ENCODE measurements at regions not wholly inside any gene's neighbourhood (a gene's known extent, or its start where the extent isn't known, plus 50 kb on each side); places are given as distances from the start of the nearest gene placed in this dataset.
A peak's percentile ranks its signal among the peaks of the same experiment; 100 is the strongest.
"Not testable (repeated sequence)": the region's sequence is repeated elsewhere in the genome, so short reads cannot be mapped to it uniquely, and the experiment has no call there.

DNA sequence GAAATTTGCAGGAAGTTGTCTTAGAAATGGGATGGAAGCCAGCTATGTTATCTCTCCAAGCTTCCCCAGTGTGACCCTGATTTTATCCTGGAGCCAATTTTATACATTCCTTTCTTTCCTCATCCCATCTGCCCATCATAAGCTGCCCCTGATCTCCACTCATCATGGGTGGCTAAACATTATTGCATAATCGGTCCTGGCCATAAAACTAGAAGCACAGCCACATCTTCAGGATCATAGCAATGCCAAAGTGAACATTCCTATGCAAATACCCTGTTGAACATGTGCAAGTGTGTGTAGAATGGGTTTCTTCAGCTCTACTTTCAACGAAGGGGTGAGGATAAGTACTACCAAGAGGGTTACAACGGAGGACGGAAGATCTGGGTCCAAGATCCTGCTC lies 50.6 kb upstream of the COG2 start:
- DNase-seq (ENCODE audit: low read depth in 3 of 3, low spot score in 2 of 3), result no peak

DNA sequence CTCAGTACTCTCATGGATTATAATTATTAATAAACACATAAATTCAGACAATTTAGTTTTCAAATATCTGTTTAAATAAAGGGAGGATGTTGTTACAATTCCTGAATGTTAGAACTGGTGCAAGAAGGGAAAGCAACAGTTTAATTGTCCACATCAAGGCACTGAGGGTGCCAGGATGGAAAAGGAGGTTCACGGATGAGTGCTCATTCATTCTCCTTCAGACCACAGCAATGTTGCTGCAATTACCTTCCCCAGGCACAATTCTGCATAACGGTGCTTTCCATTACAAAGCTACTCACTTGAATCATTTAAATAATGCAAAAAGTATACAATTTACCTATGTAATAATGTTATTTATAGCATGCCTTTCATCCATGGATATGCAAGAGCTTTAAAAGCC lies 52.3 kb upstream of the COG2 start:
- DNase-seq (ENCODE audit: low read depth in 3 of 3, low spot score in 2 of 3), result no peak

DNA sequence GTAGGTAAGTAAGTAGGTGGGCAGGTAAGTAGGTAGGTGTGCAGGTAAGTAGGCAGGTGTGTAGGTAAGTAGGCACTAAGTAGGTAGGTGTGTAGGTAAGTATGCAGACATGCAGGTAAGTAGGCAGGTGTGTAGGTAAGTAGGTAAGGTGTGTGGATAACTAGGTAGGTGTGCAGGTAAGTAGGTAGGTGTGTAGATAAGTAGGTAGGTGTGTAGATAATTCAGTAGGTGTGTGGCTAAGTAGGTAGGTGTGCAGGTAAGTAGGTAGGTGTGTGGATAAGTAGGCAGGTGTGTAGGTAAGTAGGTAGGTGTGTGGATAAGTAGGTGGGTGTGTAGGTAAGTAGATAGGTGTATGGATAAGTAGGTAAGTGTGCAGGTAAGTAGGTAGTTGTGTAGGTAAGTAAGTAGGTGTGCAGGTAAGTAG lies 53.9 kb upstream of the COG2 start:
- no peak for DNase-seq (ENCODE audit: low read depth in 3 of 3, low spot score in 2 of 3)

DNA sequence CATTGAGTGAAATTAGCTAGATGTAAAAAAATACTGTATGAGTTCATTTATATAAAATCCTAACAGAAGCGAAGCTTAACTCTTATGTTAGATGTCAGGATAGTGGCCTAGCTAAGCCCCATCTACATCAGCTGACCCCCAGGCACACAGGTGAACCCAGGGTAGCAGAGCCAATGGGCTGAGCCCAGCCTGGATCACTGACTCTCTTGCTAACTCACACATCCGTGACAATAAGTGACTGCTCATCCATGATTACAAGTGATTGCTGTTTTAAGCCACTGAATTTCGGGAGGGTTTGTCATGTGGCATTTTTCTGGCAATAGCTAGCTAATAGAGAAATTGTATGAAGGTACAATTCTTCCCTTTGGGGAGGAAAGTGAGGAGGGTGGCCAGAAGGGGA lies 55.2 kb upstream of the COG2 start:
- DNase-seq (ENCODE audit: low read depth in 3 of 3, low spot score in 2 of 3), result no peak

DNA sequence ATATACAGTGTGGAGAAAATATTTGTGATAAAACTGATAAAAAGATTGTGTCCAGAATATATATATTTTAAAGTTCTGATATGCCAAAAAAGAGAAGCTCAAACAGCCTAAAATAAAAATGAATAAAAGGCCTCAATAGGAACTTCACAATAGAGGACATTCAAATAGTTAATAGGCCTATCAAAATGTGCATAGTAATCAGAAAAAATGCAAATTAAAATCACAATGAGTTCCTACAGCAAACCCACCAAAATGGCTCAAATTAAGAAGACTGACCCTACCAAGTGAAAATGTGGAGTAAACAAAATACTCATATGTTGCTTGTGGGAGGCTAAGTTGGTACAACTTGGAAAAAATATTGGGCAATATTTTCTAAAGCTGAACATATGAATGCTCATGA lies 57.6 kb upstream of the COG2 start:
- DNase-seq (ENCODE audit: low read depth in 3 of 3, low spot score in 2 of 3), result no peak

DNA sequence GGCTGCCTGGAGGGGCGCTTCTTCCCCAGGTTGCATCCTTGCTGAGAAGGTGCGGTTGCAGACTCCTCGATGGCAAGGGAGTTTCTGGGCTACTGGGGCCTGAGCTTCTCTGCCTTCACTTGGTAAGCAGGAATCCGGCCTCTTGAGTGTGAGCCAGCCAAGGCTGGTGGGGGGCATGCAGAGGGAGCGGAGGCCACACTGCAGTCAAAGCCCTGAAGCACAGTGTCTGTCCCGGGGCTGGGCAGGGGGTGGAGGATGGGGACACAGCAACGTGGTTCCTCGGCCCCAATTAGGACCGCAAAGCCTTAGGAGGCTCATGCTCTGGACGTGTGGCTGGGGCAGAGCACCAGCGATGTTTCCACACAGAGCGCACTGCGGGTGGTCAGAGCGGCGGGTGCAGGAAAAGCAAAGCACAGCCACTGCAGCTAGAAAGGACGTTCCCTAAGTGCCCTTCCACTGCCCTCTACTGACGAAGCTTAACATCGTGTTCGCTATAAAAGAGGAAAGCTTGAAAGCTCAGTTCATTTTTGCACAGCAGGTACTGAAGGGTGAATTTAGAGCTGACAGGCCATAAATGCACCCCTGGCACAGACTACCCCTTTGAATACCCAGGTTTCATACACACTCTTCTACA lies 60.7 kb upstream of the COG2 start:
- no peak for DNase-seq (ENCODE audit: low read depth in 3 of 3, low spot score in 2 of 3)

DNA sequence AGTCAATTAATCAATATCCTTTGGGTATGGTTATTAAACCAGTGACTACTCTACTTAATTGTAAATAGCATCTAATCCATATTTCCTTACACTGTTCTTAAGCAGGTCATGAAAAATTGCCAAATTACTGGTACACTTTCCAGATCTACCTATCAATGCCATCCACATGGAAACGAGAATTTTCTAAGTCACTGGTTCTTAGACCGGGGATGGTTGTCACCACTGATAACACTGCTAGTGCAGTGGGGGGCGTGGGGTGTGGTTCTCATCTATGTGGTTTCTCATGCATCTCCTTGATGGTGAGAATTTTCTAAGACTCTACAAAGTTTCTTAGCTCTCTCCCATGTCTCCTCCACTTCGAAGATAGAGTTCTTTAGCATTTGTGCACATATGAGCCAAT lies 63.7 kb upstream of the COG2 start:
- DNase-seq (ENCODE audit: low read depth in 3 of 3, low spot score in 2 of 3), result no peak

DNA sequence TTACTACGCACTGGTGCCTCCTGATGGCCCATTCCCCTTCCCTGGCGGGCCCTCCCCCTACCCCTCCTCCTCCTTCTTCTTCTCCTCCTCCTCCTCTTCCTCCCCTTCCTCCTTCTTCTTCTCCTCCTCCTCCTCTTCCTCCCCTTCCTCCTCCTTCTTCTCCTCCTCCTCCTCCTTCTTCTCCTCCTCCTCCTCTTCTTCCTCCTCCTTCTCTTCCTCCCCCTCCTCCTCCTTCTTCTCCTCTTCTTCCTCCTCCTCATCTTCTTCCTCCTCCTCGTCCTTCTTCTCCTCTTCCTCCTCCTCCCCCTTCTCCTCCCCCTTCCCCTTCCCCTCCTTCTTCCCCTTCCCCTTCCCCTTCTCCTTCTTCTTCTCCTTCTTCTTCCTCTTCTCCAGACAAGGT lies 64.7 kb upstream of the COG2 start:
- no peak for DNase-seq (ENCODE audit: low read depth in 3 of 3, low spot score in 2 of 3)

DNA sequence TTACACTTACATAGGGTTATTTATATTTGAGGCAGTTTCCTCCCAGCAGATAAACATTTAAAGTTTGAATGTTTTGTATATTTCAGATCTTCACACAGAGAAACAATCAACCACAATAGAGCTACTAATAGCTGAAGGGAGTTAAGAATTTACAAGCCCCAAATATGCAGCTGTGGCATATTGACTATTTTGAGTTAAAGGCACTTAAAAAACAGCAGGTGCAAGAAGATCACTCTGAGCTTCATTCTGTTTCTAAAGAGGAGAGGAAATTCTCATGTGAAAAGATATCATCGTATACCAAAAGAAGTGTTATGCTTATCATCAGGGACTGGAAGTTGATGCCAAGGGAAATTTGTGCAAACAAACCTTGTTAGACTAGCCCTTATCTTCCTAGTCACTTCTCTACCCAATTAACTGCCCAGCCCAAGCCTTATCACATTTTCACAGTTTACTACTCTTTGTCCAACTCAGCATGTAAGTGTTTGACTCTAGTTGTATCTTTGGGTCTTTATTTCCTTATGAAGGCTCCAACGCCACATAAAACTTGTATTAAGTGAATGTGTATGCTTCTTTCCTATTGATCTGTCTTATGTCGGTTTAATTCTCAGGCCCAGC lies 66.3 kb upstream of the COG2 start:
- DNase-seq (ENCODE audit: low read depth in 3 of 3, low spot score in 2 of 3), result no peak

DNA sequence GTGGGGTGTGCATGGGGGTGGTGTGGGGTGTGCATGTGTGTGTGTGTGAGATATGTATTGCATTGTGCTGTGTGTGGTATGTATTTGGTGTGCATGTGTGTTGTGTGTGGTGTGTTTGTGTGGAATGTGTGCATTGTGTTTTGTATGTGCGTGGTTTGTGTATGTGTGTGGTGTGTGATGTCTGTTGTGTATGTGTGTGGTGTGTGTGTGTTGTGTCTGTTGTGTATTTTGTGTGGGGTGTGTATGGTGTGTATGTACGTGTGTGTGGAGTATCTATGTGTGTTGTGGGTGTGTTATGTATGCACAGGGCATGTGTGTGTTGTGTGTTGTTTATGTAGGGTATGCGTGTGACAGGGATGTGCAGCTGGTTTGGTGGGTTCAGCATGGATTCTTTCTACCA lies 67.8 kb upstream of the COG2 start:
- no peak for DNase-seq (ENCODE audit: low read depth in 3 of 3, low spot score in 2 of 3)

DNA sequence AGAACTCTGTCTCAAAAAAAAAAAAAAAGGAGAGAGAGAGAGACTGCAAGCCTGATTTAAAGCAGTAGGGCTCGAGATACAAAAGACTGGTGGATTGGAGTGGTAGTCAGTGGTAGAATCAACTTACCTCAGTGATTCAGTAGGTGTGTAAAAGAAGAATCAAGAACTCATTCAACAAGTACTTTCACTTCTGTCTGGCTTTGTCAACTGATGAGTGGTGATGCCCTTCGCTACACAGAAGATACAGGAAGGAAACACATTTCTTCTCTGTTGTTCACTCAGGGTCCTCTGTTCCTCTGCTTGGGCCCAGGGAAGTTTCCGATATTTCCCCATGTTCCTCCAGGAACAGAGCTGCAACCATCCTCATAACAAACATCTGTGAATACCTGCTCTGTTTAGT lies 68.6 kb upstream of the COG2 start:
- no peak for DNase-seq (ENCODE audit: low read depth in 3 of 3, low spot score in 2 of 3)

DNA sequence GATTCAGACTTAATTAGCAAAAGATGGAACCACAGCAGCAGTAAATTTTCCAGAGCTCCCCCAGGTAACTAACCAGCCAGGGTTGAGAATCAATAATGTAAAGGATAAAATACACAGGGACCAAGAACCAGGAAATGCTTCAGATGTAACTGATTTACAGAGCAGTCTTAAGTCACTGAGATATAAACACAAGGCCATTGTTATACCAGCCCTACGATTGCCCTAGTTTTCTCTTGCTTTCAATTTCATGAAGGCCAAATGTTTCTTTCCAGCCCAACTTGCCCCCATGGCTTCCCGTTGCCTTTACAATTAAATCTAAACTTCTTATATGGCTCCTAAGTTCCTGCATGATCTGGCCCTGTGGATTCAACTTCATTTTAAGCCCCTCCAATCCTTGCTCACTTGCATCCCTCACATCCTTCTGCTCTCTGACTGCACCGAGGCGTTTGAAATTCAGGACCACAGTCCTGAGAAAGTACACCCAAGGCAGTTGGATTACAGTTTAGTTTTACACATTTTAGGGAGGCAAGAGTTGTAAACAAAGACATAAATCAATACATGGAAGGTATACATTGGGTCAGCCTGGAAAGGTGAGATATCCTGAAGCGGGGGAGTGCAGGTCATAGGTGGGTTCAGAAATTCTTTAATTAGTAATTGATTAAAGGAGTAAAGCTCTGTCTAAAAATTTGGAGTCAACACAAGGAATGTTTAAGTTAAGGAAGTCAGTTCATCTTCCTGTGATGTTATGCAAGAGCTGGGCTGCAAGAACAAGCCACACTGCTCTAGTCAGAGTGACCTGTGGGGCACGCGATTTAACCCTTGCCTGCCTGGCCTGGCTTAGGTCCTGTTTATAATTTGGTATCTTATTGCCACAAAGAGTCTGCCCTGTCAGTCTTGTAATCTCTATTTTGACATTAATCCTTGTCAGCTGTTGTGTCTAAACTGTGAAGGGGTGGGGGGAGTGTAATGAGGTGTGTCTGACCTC lies 69.9 kb upstream of the COG2 start:
- peak; percentile 29 to 50 (median 38) for DNase-seq (ENCODE audit: low read depth in 3 of 3, low spot score in 2 of 3)

DNA sequence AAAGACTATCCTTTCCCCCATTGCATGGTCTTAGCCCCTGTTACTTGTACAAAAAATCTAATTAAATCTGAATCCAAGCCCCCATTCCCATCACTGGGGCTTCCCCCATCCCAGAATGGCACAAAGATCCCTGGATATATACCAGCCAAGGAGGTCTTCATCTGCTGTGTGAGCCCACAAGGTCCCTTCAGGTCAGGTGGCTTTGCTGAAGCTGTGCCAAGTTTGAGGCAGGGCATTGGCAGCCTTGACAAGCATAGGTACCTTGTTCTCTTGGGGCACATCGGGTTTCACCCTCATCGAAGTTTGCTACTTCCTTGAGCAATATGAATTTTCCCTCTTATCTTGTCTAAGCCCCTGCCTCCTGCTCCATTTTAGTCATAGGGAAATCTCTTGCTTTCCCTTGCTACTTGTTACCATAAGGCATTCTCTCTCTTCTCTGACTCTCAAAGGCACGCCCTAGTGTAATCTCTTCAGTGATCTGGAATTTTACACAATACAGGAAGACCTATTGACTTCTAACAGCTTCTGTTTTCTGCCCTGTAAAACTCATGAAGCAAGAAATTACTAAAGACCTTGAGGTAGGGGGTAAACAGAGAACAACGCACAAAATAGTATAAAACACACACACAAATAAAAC lies 71.4 kb upstream of the COG2 start:
- no peak for DNase-seq (ENCODE audit: low read depth in 3 of 3, low spot score in 2 of 3)

DNA sequence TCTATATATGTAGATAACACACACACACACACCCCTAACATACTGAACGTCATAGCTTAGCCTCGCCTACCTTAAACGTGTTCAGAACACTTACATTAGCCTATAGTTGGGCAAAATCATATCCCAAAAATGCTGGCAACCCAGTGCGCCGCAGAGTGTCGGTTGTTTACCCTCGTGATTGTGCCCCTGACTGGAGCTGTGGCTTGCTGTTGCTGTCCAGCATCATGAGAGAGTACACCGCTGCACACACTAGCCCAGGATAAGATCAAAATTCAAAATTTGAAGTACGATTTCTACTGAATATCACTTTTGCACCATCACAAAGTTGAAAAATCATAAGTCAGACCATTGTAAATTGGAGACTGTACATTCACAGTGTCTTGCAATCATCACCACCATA lies 73.1 kb upstream of the COG2 start:
- DNase-seq (ENCODE audit: low read depth in 3 of 3, low spot score in 2 of 3), result no peak

DNA sequence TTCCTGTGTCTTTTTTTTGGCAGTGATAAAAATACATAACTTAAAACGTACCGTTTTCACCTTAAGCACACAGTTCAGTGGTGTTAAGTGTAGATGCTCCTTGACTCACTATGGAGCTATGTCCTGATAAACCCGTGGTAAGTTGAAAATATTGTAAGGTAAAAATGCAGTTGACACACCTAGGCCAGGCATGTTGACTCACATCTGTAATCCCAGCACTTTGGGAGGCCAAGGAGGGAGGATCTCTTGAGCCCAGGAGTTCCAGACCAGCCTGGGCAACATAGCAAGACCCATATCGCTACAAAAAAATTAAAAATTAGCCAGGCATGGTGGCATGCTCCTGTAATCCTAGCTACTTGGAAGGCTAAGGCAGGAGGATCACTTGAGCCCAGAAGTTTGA lies 73.6 kb upstream of the COG2 start:
- DNase-seq (ENCODE audit: low read depth in 3 of 3, low spot score in 2 of 3), result no peak

DNA sequence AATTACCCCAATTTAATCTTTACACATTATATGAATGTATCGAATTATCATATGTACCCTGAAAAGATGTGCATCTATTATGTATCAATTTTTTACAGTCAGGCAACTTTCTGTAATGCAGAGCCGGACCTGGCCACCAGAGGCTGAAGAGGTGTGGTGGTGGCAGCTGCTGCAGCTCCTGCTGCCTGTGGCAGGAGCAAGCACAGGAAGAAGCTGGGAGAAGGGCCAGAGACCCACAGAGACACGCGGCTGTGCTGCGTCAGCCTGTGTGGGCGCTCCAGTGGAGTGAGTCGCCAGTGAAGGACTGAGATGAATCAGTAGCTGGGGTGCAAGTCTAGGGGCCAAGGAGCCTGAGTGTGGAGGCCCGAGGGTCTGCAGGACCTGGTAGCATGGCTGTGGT lies 74.3 kb upstream of the COG2 start:
- no peak for DNase-seq (ENCODE audit: low read depth in 3 of 3, low spot score in 2 of 3)

DNA sequence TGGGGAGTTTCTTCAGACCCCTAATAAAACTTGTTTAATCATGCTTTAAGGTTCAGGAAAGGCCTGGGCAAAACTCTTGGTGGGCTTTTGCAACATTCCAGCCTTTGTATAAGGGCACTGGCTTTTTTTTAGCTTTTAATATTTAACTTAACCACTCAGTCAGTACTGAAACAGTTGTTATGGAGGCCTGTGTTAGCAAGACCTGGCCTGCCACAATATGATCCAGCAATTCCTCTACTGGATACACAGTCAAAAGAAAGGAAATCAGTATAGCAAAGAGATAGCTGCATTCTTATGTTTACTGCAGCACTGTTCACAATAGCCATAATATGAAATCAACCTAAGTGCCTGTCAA lies 75.1 kb upstream of the COG2 start:
- no peak for DNase-seq (ENCODE audit: low read depth in 3 of 3, low spot score in 2 of 3)

DNA sequence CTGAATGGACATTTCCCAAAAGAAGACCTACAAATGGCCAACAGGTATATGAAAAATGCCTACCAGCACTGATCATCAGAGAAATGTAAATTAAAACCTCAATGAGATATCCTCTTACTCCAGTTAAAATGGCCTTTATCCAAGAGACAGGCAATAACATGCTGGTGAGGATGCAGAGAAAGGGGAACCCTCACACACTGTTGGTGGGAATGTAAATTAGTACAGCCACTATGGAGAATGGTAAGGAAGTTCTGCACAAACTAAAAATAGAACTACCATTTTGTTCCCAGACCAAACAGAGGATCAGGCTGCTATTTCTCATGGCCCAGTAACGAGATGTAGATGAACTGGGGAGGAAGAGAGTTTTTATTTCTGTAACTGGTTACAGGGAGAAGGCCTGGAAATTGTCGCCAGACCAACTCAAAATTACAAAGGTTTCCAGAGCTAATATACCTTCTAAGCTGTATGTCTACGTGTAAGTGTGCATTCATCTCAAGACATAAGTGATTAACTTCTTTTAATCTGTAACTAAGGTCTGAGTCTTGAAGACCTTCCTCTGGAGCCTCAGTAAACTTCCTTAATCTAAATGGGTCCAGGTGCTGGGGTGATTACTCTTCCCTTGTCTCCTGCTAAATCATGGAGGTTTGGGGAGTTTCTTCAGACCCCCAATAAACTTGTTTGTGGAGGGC lies 75.6 kb upstream of the COG2 start:
- not testable (repeated sequence) for DNase-seq (ENCODE audit: low read depth in 3 of 3, low spot score in 2 of 3)

DNA sequence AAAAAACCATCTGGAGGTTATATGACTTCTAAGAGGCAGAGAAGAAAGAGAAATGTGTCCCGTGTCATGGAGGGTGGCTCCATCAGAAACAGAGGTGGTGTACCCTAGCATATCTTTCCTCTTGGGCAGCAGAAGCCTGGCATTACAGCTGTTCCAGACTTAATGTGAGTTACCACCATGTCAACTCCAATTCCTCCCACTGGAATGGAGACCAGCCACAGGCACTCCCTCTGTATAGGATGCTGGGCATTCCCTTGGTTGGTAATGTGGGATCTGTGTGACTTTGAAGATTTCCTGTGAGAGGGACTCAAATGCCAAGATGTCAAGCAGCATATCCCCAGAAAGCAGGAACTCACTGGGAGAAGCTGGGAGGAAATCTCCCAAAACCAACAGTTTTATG lies 77.1 kb upstream of the COG2 start:
- DNase-seq (ENCODE audit: low read depth in 3 of 3, low spot score in 2 of 3), result no peak

DNA sequence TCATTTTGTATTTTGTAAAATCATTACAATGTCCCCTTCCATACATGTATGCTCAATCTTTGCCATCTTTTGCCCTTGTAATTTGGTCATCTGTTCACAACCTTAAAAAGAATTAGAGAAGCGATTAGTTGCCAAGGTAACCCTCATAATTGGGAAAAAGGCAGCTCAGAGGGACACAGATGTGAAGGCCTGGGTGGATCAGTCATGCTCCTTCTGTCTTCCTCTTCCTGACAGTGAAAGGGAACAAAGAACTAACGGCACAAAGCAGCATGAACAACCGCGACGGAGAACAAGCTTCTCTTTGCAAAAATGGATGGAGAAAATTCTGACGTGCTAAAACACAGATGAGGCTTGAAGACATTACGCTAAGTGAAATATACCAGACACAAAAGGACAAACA lies 78.7 kb upstream of the COG2 start:
- no peak for DNase-seq (ENCODE audit: low read depth in 3 of 3, low spot score in 2 of 3)

DNA sequence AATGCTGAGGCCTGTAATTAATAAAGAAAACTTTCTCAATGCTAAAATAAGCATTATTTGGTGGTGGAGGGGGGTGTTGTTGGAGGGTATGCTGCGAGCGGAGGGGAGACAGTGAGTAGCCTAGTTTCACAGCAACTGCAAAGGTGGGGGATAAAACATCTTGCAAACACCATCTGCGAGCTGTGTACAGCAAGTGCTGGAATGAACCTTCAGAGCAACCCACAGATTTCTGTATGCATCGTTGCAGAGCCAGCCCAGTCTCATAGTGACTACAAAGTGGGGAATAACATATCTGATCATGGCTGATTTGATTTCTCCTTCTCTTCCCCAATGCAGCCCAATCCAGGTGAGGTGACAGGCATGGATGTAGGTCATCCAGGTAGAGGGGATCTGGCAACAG lies 80.7 kb upstream of the COG2 start:
- no peak for DNase-seq (ENCODE audit: low read depth in 3 of 3, low spot score in 2 of 3)
